Panc1 (cell line): ENCODE measurements at regions not wholly inside any gene's neighbourhood (a gene's known extent, or its start where the extent isn't known, plus 50 kb on each side); places are given as distances from the start of the nearest gene placed in this dataset.

Experiments
- ATAC-seq: fragments of 200-7000 bp; cut with Tn5 transposase; 2 replicates; pipeline ENCODE4 v1.9.1; 2020; ENCODE audit warnings: mild to moderate bottlenecking, moderate library complexity
- BruUV-seq: library from RNA; stranded (reverse); fragments of 400-500 nt; replicated peaks from 2 replicates; lab custom pipeline; 2021; lab: Mats Ljungman, UMichigan
- CTCF ChIA-PET: fragments of 300-600 bp; sonication (Branson Sonifier 250); formaldehyde crosslinking; loops from one replicate; lab custom pipeline; 2022; ENCODE audit warnings: antibody characterized with exemption; lab: Charles Lee
- POLR2A ChIA-PET: fragments of 300-600 bp; sonication (Branson Sonifier 250); formaldehyde crosslinking; loops from one replicate; lab custom pipeline; 2022; ENCODE audit warnings: antibody characterized with exemption; lab: Charles Lee
- DNase-seq: peaks from one replicate; pipeline ENCODE4 v3.0.0-alpha.2; 2010; ENCODE audit warnings: low read depth, low spot score
- H3K27ac ChIP-seq: 2 replicates; pipeline ENCODE4 v1.5.1; 2011; ENCODE audit warnings: mild to moderate bottlenecking, low read length, inconsistent platforms
- H3K27me3 ChIP-seq: fragments of 200-500 bp; sonication (Bioruptor generic); 2 replicates; pipeline ENCODE4 v1.6.0; 2014; ENCODE audit warnings: low read length, inconsistent platforms; ENCODE audit not compliant: control insufficient read depth, insufficient read depth
- H3K36me3 ChIP-seq: fragments of 200-500 bp; sonication (Bioruptor generic); 2 replicates; pipeline ENCODE4 v1.5.1; 2014; ENCODE audit warnings: inconsistent platforms, mild to moderate bottlenecking, low read length, moderate library complexity; ENCODE audit not compliant: control insufficient read depth, insufficient read depth
- H3K4me1 ChIP-seq: 2 replicates; pipeline ENCODE4 v1.5.1; 2011; ENCODE audit warnings: inconsistent platforms, mild to moderate bottlenecking, low read length, moderate library complexity; ENCODE audit not compliant: control insufficient read depth, insufficient read depth
- H3K4me3 ChIP-seq, 2 experiments: 2 replicates each; pipeline ENCODE4 v1.5.1; 2011 to 2012; ENCODE audit warnings: low read depth in 2 of 2, low read length in 2 of 2, mild to moderate bottlenecking in 2 of 2, inconsistent platforms in 1 of 2, moderate library complexity in 1 of 2
- H3K9me3 ChIP-seq: fragments of 200-500 bp; sonication (Bioruptor generic); 2 replicates; pipeline ENCODE4 v1.5.1; 2014; ENCODE audit warnings: low read depth, mild to moderate bottlenecking, inconsistent platforms, low read length, moderate library complexity; ENCODE audit not compliant: control insufficient read depth, insufficient read depth
- CTCF ChIP-seq: fragments of 450-650 bp; IDR thresholded peaks from 2 replicates; pipeline ENCODE4 v1.5.1; 2017; ENCODE audit warnings: mild to moderate bottlenecking
- POLR2AphosphoS5 ChIP-seq: IDR thresholded peaks from 2 replicates; pipeline ENCODE4 v1.6.1; 2012; ENCODE audit warnings: mild to moderate bottlenecking, low read depth, low read length, moderate library complexity
- REST ChIP-seq, 2 experiments: IDR thresholded peaks; 2 replicates each; pipeline ENCODE4 v1.6.1; 2011 to 2012; ENCODE audit warnings: low read depth in 2 of 2, control low read depth in 1 of 2, low read length in 1 of 2, mild to moderate bottlenecking in 1 of 2, moderate library complexity in 1 of 2; ENCODE audit not compliant: insufficient read depth in 1 of 2
- SIN3A ChIP-seq: IDR thresholded peaks from 2 replicates; pipeline ENCODE4 v1.6.1; 2012; ENCODE audit warnings: low read depth, mild to moderate bottlenecking, low read length, moderate library complexity, borderline replicate concordance; ENCODE audit not compliant: insufficient read depth
- TCF7L2 ChIP-seq: IDR thresholded peaks from 2 replicates; pipeline ENCODE4 v1.6.1; 2011; ENCODE audit warnings: mild to moderate bottlenecking, low read depth, low read length, inconsistent platforms
- in situ Hi-C: cut with HindIII; loops from 2 replicates; pipeline ENCODE4 v1.10.0; 2016; ENCODE audit warnings: low sequenced_read_pairs, low pct_unique_long_range_greater_than_20kb
- intact Hi-C: fragments of 100-400 bp; cut with micrococcal nuclease; formaldehyde crosslinking; loops from one replicate; pipeline ENCODE4 v1.10.0; 2022; ENCODE audit not compliant: unreplicated experiment

GRCh38 chr18:51559902-51560287 is 362.4 kb upstream of the MEX3C start:
- no peaks in the 10 kb centered on the region for H3K27me3 ChIP-seq
- H3K9me3 ChIP-seq = no peaks in the 10 kb centered on the region
- no peaks in the 10 kb centered on the region for H3K36me3 ChIP-seq
- H3K27ac ChIP-seq = no peak overlapping the region
- DNase-seq (no peak), ATAC-seq (no peak)
- intact Hi-C loops = no loop called here
- ChIA-PET CTCF (no interaction called here), POLR2A (no interaction called here)
- BruUV-seq = no TSS peak
- H3K4me1 ChIP-seq = no peaks in the 10 kb centered on the region
- in situ Hi-C loops = no loop called here
- no peak overlapping the region for H3K4me3 ChIP-seq
- TF ChIP-seq SIN3A (no peak), POLR2AphosphoS5 (no peak), CTCF (no peak), TCF7L2 (no peak), REST (IDR thresholded peaks at IDR 0.05; ENCODE audit: insufficient read depth in 1 of 2, low read depth in 2 of 2, low read length in 1 of 2) (no peak)

GRCh38 chr18:51561821-51562220 is 364.3 kb upstream of the MEX3C start:
- in situ Hi-C loops (no loop called here), intact Hi-C loops (no loop called here)
- no TSS peak for BruUV-seq

More at GRCh38 chr18:51561821-51562220, 364.3 kb upstream of the MEX3C start:
- DNase-seq (no peak), ATAC-seq (no peak)
- Histone ChIP-seq H3K9me3 (no peaks in the 10 kb centered on the region), H3K4me1 (no peaks in the 10 kb centered on the region), H3K36me3 (no peaks in the 10 kb centered on the region), H3K27ac (no peak overlapping the region), H3K4me3 (no peak overlapping the region), H3K27me3 (no peaks in the 10 kb centered on the region)
- TF ChIP-seq TCF7L2 = no peak
- TF ChIP-seq POLR2AphosphoS5 = no peak
- TF ChIP-seq SIN3A = no peak
- no peak for TF ChIP-seq REST (IDR thresholded peaks at IDR 0.05; ENCODE audit: insufficient read depth in 1 of 2, low read depth in 2 of 2, low read length in 1 of 2)
- no peak for TF ChIP-seq CTCF
- ChIA-PET CTCF (no interaction called here), POLR2A (no interaction called here)
